Caco-2 (cell line): ENCODE measurements at regions not wholly inside any gene's neighbourhood (a gene's known extent, or its start where the extent isn't known, plus 50 kb on each side); places are given as distances from the start of the nearest gene placed in this dataset.

Source experiments
- BruUV-seq: library from RNA; stranded (reverse); fragments of 400-500 nt; replicated peaks from 2 replicates; lab custom pipeline; 2021; lab: Mats Ljungman, UMichigan
- CTCF ChIA-PET: fragments of 300-600 bp; sonication (Branson Sonifier 250); formaldehyde crosslinking; loops from one replicate; lab custom pipeline; 2022; ENCODE audit warnings: antibody characterized with exemption; lab: Charles Lee
- POLR2A ChIA-PET: fragments of 300-600 bp; sonication (Branson Sonifier 250); formaldehyde crosslinking; loops from one replicate; lab custom pipeline; 2022; ENCODE audit warnings: antibody characterized with exemption; lab: Charles Lee
- DNase-seq, 2 experiments: peaks; one replicate each; pipeline versions ENCODE4 v3.0.0 to v3.0.0-alpha.2; 2020 to 2022
- H3K27me3 ChIP-seq: replicated peaks from 2 replicates; pipeline ENCODE4 v1.6.0; 2011; ENCODE audit warnings: low read length; ENCODE audit not compliant: control insufficient read depth, insufficient read depth
- H3K36me3 ChIP-seq: 2 replicates; pipeline ENCODE4 v1.5.1; 2011; ENCODE audit warnings: low read length; ENCODE audit not compliant: control insufficient read depth, insufficient read depth
- H3K4me1 ChIP-seq: fragments of 250-450 bp; sonication (Bioruptor Pico); 2 replicates; pipeline ENCODE4 v1.5.1; 2020; ENCODE audit warnings: mild to moderate bottlenecking
- H3K4me3 ChIP-seq: 2 replicates; pipeline ENCODE4 v1.5.1; 2011; ENCODE audit warnings: low read depth, mild to moderate bottlenecking, control low read depth, low read length
- H3K9me3 ChIP-seq: fragments of 250-450 bp; sonication (Bioruptor Pico); 2 replicates; pipeline ENCODE4 v1.5.1; 2020; ENCODE audit warnings: mild to moderate bottlenecking, moderate library complexity
- H3K27ac Mint-ChIP-seq: one replicate; pipeline ENCODE4 v1.8.0; 2022; ENCODE audit warnings: mixed read lengths; ENCODE audit not compliant: unreplicated experiment
- H3K27me3 Mint-ChIP-seq: one replicate; pipeline ENCODE4 v1.8.0; 2022; ENCODE audit warnings: mixed read lengths; ENCODE audit not compliant: insufficient read depth, unreplicated experiment
- H3K36me3 Mint-ChIP-seq: one replicate; pipeline ENCODE4 v1.8.0; 2022; ENCODE audit warnings: mild to moderate bottlenecking, mixed read lengths; ENCODE audit not compliant: insufficient read depth, unreplicated experiment
- H3K4me1 Mint-ChIP-seq: one replicate; pipeline ENCODE4 v1.8.0; 2022; ENCODE audit warnings: low read depth, mixed read lengths; ENCODE audit not compliant: unreplicated experiment
- H3K4me3 Mint-ChIP-seq: one replicate; pipeline ENCODE4 v1.8.0; 2022; ENCODE audit warnings: mild to moderate bottlenecking, moderate library complexity, mixed read lengths; ENCODE audit not compliant: unreplicated experiment
- H3K9me3 Mint-ChIP-seq: one replicate; pipeline ENCODE4 v1.8.0; 2022; ENCODE audit warnings: mixed read lengths; ENCODE audit not compliant: unreplicated experiment
- CTCF ChIP-seq, 2 experiments: fragments of 200-600 bp in 1 of 2; IDR thresholded peaks; 1 replicate in 1 of 2; 2 replicates in 1 of 2; pipeline versions ENCODE4 v1.5.1 to v1.8.0; 2011 to 2022; ENCODE audit warnings: antibody characterized with exemption in 1 of 2, control low read depth in 1 of 2, inconsistent platforms in 1 of 2, low read depth in 1 of 2, low read length in 1 of 2, mild to moderate bottlenecking in 1 of 2, moderate library complexity in 1 of 2; ENCODE audit not compliant: insufficient read depth in 1 of 2, severe bottlenecking in 1 of 2, unreplicated experiment in 1 of 2
- intact Hi-C: fragments of 100-400 bp; cut with micrococcal nuclease; formaldehyde crosslinking; loops from one replicate; pipeline ENCODE4 v1.10.0; 2022; ENCODE audit not compliant: unreplicated experiment

- POLR2A ChIA-PET: no interaction called here
- no peaks in the 10 kb centered on the region for H3K9me3 ChIP-seq
- no peaks in the 10 kb centered on the region for H3K4me1 ChIP-seq
- H3K36me3 ChIP-seq: no peaks in the 10 kb centered on the region
- no peak for TF ChIP-seq CTCF (IDR thresholded peaks at IDR 0.05; ENCODE audit: insufficient read depth in 1 of 2, low read depth in 1 of 2, low read length in 1 of 2, severe bottlenecking in 1 of 2, unreplicated experiment in 1 of 2)
- H3K27me3 Mint-ChIP-seq: peaks cover 4% of the 10 kb centered on the region
- no peak overlapping the region for H3K4me3 ChIP-seq
- no peaks in the 10 kb centered on the region for H3K4me1 Mint-ChIP-seq
- H3K27ac Mint-ChIP-seq: no peak overlapping the region
- no peaks in the 10 kb centered on the region for H3K36me3 Mint-ChIP-seq
- no peak overlapping the region for H3K4me3 Mint-ChIP-seq
- CTCF ChIA-PET: no interaction called here
- intact Hi-C loops: no loop called here
- DNase-seq: no peak
- no peaks in the 10 kb centered on the region for H3K9me3 Mint-ChIP-seq
- H3K27me3 ChIP-seq: no peaks in the 10 kb centered on the region
- BruUV-seq: no TSS peak
These were observed 51.9 kb upstream of the LRRK2 start for GRCh38 chr12:40172879-40173278.

- CTCF ChIA-PET: no interaction called here
- no peaks in the 10 kb centered on the region for H3K4me1 Mint-ChIP-seq
- TF ChIP-seq CTCF (IDR thresholded peaks at IDR 0.05; ENCODE audit: insufficient read depth in 1 of 2, low read depth in 1 of 2, low read length in 1 of 2, severe bottlenecking in 1 of 2, unreplicated experiment in 1 of 2): no peak
These were observed 53.3 kb upstream of the LRRK2 start for GRCh38 chr12:40171501-40171900.

GRCh38 chr12:40171066-40171465, 53.7 kb upstream of the LRRK2 start:
- Histone ChIP-seq H3K4me1 (no peaks in the 10 kb centered on the region), H3K4me3 (no peak overlapping the region), H3K9me3 (no peaks in the 10 kb centered on the region), H3K36me3 (no peaks in the 10 kb centered on the region), H3K27me3 (no peaks in the 10 kb centered on the region)
- Mint-ChIP-seq H3K4me3 (no peak overlapping the region), H3K9me3 (no peaks in the 10 kb centered on the region), H3K27ac (no peak overlapping the region), H3K4me1 (no peaks in the 10 kb centered on the region), H3K27me3 (peaks cover 4% of the 10 kb centered on the region), H3K36me3 (no peaks in the 10 kb centered on the region)
- POLR2A ChIA-PET: no interaction called here
- DNase-seq: no peak
- no TSS peak for BruUV-seq
- CTCF ChIA-PET: no interaction called here
- intact Hi-C loops: no loop called here
- TF ChIP-seq CTCF (IDR thresholded peaks at IDR 0.05; ENCODE audit: insufficient read depth in 1 of 2, low read depth in 1 of 2, low read length in 1 of 2, severe bottlenecking in 1 of 2, unreplicated experiment in 1 of 2): no peak

More at GRCh38 chr12:40171501-40171900, 53.3 kb upstream of the LRRK2 start:
- peaks cover 4% of the 10 kb centered on the region for H3K27me3 Mint-ChIP-seq
- H3K9me3 Mint-ChIP-seq: no peaks in the 10 kb centered on the region
- Histone ChIP-seq H3K27me3 (no peaks in the 10 kb centered on the region), H3K9me3 (no peaks in the 10 kb centered on the region), H3K4me3 (no peak overlapping the region), H3K36me3 (no peaks in the 10 kb centered on the region), H3K4me1 (no peaks in the 10 kb centered on the region)
- H3K27ac Mint-ChIP-seq: no peak overlapping the region
- H3K36me3 Mint-ChIP-seq: no peaks in the 10 kb centered on the region
- intact Hi-C loops: no loop called here
- no TSS peak for BruUV-seq
- POLR2A ChIA-PET: no interaction called here
- DNase-seq: no peak
- H3K4me3 Mint-ChIP-seq: no peak overlapping the region
